ENCODE measurements at regions not wholly inside any gene's neighbourhood (a gene's known extent, or its start where the extent isn't known, plus 50 kb on each side); places are given as distances from the start of the nearest gene placed in this dataset.
"Not testable (repeated sequence)": the region's sequence is repeated elsewhere in the genome, so short reads cannot be mapped to it uniquely, and the experiment has no call there.

DNA sequence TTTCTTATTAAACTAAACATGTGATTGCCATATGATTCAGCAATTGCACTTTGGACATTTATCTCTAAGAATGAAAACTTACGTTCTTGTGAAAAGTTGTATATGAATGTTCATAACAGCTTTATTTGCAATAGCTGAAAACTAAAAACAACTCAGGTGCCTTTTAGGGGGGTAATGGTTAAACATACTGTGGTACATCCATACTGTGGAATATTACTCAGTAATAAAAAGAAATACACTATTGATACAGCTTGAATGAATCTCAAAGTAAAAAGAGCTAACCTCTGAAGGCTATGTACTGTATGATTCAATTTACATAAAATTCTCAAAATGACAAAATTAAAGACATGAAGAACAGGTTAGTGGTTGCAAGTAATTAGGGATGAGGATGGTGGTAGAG lies 339.5 kb upstream of the PAPPA start:
- Mint-ChIP-seq H3K36me3 (no peaks in the 10 kb centered on the region), H3K27ac (no peak overlapping the region), H3K4me1 (no peaks in the 10 kb centered on the region), H3K27me3 (ENCODE audit: low read depth in 3 of 3) (no peaks in the 10 kb centered on the region), H3K4me3 (no peak overlapping the region), H3K9me3 (peaks cover 0 to 11% (median 9%) of the 10 kb centered on the region in 6 donors)
- no peak for DNase-seq

DNA sequence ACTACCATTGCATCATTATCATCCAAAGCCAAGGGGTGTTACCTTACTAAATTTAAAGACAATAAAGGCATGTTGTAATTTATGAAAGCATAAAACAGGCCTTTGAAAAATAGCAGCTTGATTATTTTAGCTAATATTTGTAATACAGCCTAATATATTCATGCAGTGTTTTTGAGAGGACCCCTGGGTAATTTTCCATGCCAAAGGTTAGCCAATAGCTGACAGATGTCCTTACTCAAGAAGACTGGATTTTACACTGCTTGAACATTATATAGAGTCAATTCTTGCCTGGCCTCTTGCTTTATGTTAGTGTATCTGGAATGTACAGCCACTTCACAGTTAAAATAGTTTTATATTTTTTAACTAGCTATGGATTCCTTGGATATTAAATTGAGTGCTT lies 337.8 kb upstream of the PAPPA start:
- H3K27me3 Mint-ChIP-seq (ENCODE audit: low read depth in 3 of 3), result no peaks in the 10 kb centered on the region
- H3K4me3 Mint-ChIP-seq, result no peak overlapping the region
- H3K36me3 Mint-ChIP-seq, result no peaks in the 10 kb centered on the region
- H3K9me3 Mint-ChIP-seq, result peaks cover 3 to 23% (median 10%) of the 10 kb centered on the region in 6 donors
- H3K27ac Mint-ChIP-seq, result no peak overlapping the region
- H3K4me1 Mint-ChIP-seq, result no peaks in the 10 kb centered on the region
- no peak for DNase-seq

DNA sequence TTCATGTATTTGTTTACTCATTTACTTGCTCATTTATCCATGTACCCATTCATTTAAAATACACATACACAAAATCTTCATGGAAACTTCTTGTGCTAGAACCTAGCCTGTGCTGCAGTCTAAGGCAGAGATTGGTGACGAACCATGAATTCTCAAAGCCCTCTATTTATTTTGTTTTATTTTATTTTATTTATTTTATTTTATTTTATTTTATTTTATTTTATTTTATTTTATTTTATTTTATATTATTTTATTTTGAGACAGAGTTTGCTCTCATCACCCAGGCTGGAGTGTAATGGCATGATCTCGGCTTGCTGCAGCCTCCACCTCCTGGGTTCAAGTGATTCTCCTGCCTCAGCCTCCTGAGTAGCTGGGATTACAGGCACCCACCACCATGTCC lies 334.9 kb upstream of the PAPPA start:
- not testable (repeated sequence) for H3K36me3 Mint-ChIP-seq; H3K27me3 Mint-ChIP-seq (ENCODE audit: low read depth in 3 of 3); H3K4me3 Mint-ChIP-seq; H3K27ac Mint-ChIP-seq; H3K4me1 Mint-ChIP-seq; DNase-seq
- H3K9me3 Mint-ChIP-seq, result peaks cover 2 to 27% (median 10%) of the 10 kb centered on the region in 6 donors

DNA sequence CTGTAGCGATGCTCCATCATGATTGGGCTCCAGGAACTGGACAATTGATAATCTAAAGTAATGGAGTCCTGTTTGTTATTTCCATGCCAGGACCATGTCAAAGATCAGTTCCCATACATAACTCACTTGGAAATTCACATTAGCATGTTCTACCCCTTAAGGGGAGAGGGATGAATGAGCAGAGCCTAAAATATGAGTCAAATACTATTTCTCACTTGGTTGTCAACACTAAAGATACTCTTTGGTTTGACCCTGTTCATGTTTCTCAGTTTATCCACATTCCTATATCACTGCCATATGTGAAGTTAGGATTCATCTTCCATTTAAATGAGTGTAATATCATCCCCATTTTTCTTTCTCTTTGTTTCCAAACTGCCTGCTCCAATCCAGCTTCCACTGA lies 321.6 kb upstream of the PAPPA start:
- H3K27me3 Mint-ChIP-seq (ENCODE audit: low read depth in 3 of 3), result peaks cover 0 to under 1% (median 0%) of the 10 kb centered on the region in 3 donors
- no peak for DNase-seq
- H3K27ac Mint-ChIP-seq, result no peak overlapping the region
- peaks cover 1 to 15% (median 9%) of the 10 kb centered on the region in 6 donors for H3K9me3 Mint-ChIP-seq
- no peaks in the 10 kb centered on the region for H3K36me3 Mint-ChIP-seq
- no peak overlapping the region for H3K4me3 Mint-ChIP-seq
- no peaks in the 10 kb centered on the region for H3K4me1 Mint-ChIP-seq

DNA sequence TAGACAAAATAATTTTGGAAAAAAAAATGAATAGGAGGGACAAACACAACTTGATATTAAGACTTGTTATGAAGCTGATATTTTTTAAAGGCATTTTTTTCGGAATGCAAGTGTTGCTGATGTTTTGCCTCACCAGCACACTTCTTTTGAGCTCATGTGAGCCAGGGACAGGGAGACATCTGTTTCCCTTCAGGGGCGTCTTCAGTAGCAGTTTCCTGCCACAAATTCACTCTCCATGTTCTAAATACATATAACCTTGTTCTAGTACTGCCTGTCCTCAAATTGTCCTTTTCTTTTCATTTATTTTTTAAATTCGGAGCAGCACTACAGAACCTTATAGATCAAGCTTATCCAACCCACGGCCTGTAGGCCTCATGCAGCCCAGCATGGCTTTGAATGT lies 316.0 kb upstream of the PAPPA start:
- H3K4me3 Mint-ChIP-seq, result no peak overlapping the region
- no peaks in the 10 kb centered on the region for H3K4me1 Mint-ChIP-seq
- H3K27ac Mint-ChIP-seq, result no peak overlapping the region
- H3K9me3 Mint-ChIP-seq, result peaks cover 0 to 22% (median 11%) of the 10 kb centered on the region in 6 donors
- no peaks in the 10 kb centered on the region for H3K36me3 Mint-ChIP-seq
- peaks cover 0 to 3% (median 0%) of the 10 kb centered on the region in 3 donors for H3K27me3 Mint-ChIP-seq (ENCODE audit: low read depth in 3 of 3)
- DNase-seq, result no peak

DNA sequence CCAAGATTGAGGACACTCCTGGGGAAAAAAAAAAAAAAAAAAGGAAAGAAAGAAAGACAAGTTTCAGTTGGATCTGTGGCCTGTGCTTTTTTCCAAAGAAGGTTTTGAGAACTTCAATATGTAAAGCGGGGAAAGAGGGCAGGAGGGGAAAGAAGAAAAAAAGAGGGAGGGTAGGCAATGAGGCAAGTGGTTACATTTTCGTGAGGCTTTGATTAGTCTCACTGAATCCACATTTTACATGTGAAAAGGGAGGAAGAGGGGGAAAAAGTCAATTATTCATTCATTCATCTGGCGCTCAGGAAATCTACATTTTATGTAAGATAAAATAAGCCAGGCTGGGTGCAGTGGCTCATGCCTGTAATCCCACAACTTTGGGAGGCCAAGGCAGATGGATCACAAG lies 315.2 kb upstream of the PAPPA start:
- no peak for DNase-seq
- Mint-ChIP-seq H3K27me3 (ENCODE audit: low read depth in 3 of 3) (peaks cover 0 to 3% (median 0%) of the 10 kb centered on the region in 3 donors), H3K9me3 (peaks cover under 1 to 22% (median 10%) of the 10 kb centered on the region in 6 donors), H3K36me3 (no peaks in the 10 kb centered on the region), H3K27ac (no peak overlapping the region), H3K4me1 (no peaks in the 10 kb centered on the region), H3K4me3 (no peak overlapping the region)

DNA sequence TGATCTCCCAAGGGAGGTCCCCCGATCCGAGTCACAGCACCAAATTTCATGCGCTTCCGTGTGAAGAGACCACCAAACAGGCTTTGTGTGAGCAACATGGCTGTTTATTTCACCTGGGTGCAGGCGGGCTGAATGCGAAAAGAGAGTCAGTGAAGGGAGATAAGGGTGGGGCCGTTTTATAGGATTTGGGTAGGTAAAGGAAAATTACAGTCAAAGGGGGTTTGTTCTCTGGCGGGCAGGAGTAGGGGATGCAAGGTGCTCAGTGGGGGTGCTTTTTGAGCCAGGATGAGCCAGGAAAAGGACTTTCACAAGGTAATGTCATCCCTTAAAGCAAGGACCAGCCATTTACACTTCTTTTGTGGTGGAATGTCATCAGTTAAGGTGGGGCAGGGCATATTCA lies 309.2 kb upstream of the PAPPA start:
- DNase-seq; H3K36me3 Mint-ChIP-seq; H3K27me3 Mint-ChIP-seq (ENCODE audit: low read depth in 3 of 3); H3K4me3 Mint-ChIP-seq; H3K27ac Mint-ChIP-seq; H3K4me1 Mint-ChIP-seq: not testable (repeated sequence)
- peaks cover 6 to 15% (median 7%) of the 10 kb centered on the region in 6 donors for H3K9me3 Mint-ChIP-seq

DNA sequence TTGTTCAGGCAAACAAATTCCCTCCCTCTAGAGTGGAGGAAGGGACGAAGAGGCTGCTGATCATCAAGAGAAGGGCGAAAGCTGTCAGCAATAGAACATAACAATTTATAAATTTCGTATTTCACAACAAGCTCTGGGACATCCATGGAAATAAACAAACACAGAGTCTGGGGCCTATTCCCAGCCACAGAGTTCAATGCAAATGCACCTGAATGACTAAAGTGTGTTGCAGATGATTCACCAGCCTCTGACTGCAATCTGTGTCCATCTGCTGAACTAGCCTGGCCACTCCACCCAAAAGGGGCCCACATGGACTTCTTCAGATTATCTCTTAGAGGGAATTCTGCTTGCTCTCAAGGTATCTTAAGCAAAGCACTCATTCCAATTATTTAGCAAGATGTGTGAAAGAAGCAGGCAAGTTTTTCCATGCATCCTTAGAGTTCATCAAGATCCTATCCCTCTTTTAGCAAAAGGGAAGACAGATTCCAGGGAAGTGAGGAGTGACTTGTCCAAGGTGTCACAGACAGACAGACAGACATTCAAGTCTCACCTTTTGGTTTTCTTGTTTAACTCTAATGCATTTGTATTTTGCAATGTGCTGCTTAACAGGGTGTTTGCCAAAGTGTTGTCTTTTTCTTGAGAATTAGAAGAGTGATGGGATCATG lies 307.8 kb upstream of the PAPPA start:
- peaks cover 3 to 17% (median 7%) of the 10 kb centered on the region in 6 donors for H3K9me3 Mint-ChIP-seq
- H3K4me1 Mint-ChIP-seq, result no peaks in the 10 kb centered on the region
- DNase-seq, result no peak
- H3K36me3 Mint-ChIP-seq, result no peaks in the 10 kb centered on the region
- no peak overlapping the region for H3K27ac Mint-ChIP-seq
- no peaks in the 10 kb centered on the region for H3K27me3 Mint-ChIP-seq (ENCODE audit: low read depth in 3 of 3)
- no peak overlapping the region for H3K4me3 Mint-ChIP-seq

DNA sequence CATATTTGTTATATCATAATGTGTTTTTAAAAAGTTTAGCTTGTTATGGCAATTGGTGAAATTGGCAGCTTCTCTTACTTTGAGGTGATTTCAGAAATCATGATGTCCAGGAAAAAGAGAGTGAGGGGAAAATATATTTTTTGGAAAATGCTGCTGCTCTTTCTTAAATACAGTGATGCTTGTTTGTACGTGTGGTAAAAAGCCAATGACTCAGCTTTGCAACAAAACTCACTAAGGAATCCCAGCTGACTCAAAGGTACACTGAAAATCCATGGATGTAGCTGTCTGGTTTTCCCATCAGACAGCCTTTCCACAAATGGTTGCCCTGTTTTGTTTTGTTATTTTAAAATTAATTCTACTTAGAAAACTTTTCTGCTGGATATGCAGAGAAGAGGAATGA lies 306.4 kb upstream of the PAPPA start:
- no peak overlapping the region for H3K27ac Mint-ChIP-seq
- H3K9me3 Mint-ChIP-seq, result peaks cover 0 to 18% (median 7%) of the 10 kb centered on the region in 6 donors
- no peak overlapping the region for H3K4me3 Mint-ChIP-seq
- H3K36me3 Mint-ChIP-seq, result no peaks in the 10 kb centered on the region
- H3K4me1 Mint-ChIP-seq, result no peaks in the 10 kb centered on the region
- no peak for DNase-seq
- H3K27me3 Mint-ChIP-seq (ENCODE audit: low read depth in 3 of 3), result no peaks in the 10 kb centered on the region

DNA sequence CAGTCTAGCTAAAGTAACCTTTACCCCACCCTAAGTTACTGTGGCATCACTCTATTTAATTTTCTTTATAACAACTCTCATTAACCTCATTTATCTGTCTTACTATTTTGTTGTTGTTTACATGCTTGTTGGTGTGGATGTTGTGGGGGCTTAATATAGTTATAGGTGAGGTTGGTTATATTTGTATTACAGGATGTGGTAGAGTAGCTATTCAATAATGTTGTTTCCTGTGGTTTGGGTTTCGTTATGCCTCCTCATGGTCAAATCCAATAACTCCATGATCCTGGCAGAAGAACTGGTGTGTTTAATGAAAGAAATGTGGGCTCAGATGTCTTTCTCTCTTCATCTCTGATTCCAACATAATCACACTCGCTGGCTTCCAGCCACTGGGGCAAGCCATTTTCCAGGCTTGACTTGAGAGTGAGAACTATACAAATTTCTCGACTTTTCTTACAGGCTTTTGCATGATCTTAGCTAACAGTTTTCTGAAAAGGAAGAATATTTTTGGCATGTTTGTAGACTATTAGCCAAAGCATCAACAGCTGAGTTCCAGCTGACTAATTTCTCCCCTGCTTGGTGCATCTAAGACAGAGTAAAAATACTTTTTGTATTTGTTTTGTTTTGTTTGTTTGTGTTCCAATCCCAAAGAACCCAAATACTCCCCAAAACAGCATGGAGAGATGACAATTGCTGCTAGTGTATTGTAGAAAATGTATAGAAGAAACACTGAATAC lies 303.7 kb upstream of the PAPPA start:
- Mint-ChIP-seq H3K9me3 (peaks cover 0 to 20% (median 3%) of the 10 kb centered on the region in 6 donors), H3K27me3 (ENCODE audit: low read depth in 3 of 3) (no peaks in the 10 kb centered on the region), H3K4me3 (no peak overlapping the region), H3K27ac (no peak overlapping the region), H3K36me3 (no peaks in the 10 kb centered on the region), H3K4me1 (no peaks in the 10 kb centered on the region)
- no peak for DNase-seq

DNA sequence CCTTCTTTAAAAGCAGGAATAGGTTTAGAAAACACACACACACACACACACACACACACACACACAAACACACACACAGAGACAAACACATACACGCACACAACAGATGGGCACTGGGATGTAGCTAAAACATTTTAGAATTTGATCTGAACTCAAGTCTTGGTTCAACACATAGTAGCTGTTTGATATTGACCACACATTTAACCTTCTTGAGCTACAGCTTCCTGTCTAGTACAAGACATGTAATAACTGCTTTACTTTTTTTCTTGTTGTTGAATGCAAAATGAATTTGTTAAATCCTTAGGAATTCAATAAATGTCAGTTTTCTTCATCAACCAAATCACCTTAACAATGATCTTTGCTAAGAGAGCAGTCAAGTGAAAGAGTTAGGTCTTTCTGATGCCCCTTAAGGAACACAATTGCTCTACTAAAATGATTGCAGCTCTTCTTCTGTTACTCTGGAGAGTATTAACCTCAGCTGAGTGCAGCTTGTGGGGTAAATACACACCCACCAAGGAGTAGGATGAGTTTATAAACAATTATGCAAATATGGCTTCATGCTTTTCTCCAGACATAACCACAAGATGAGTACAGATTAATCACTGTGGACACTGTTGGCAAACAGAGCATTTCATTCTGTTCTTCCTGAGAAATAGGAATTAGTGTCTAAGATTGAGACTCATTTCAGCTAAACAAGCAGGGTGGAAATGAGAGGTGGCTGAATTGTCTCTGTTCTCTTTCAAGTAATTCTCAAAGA lies 302.9 kb upstream of the PAPPA start:
- DNase-seq, result no peak
- no peak overlapping the region for H3K4me3 Mint-ChIP-seq
- H3K36me3 Mint-ChIP-seq, result no peaks in the 10 kb centered on the region
- no peaks in the 10 kb centered on the region for H3K4me1 Mint-ChIP-seq
- no peak overlapping the region for H3K27ac Mint-ChIP-seq
- peaks cover 0 to 24% (median 3%) of the 10 kb centered on the region in 6 donors for H3K9me3 Mint-ChIP-seq
- no peaks in the 10 kb centered on the region for H3K27me3 Mint-ChIP-seq (ENCODE audit: low read depth in 3 of 3)

DNA sequence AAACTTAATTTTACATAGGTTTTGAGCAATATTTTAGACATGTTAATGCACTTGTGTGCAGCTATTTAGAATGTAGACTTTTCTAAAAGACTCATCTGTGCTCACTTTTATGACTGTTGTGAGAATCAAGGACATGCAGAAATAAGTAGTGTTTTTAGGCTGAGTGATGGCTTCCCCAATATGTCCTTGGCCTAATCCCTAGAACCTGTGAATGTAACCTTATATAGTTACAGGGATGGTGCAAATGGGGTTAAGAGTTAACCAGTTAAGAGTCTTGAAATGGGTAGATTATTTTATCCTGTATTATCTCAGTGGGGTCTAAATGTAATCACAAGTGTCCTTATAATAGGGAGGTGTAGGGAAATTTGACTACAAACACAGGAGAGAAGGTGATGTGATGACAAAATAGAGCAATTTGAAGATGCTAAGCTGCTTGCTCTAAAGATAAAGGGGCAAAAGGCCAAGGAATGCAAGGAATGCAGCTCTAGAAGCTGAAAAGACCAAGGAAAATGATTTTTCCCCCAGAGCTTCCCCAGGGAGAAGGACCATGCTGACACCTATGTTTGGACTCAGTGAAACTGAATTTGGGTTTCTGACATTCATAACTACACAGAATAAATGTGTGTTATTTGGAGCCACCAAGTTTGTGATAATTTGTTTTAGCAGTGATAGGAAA lies 298.0 kb upstream of the PAPPA start:
- no peak for DNase-seq
- Mint-ChIP-seq H3K4me3 (no peak overlapping the region), H3K27me3 (ENCODE audit: low read depth in 3 of 3) (peaks cover 0 to 1% (median 0%) of the 10 kb centered on the region in 3 donors), H3K27ac (no peak overlapping the region), H3K4me1 (no peaks in the 10 kb centered on the region), H3K36me3 (no peaks in the 10 kb centered on the region), H3K9me3 (peaks cover 4 to 33% (median 7%) of the 10 kb centered on the region in 6 donors)

DNA sequence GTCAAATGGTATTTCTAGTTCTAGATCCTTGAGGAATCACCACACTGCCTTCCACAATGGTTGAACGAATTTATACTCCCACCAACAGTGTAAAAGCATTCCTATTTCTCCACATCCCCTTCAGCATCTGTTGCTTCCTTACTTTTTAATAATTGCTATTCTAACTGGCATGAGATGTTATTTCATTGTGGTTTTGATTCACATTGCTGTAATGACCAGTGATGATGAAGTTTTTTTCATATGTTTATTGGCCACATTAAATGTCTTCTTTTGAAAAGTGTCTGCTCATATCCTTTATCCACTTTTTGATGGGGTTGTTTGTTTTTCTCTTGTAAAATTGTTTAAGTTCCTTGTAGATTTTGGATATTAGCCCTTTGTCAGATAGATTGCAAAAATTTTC lies 295.2 kb upstream of the PAPPA start:
- DNase-seq; H3K4me3 Mint-ChIP-seq; H3K4me1 Mint-ChIP-seq; H3K27ac Mint-ChIP-seq; H3K27me3 Mint-ChIP-seq (ENCODE audit: low read depth in 3 of 3); H3K36me3 Mint-ChIP-seq: not testable (repeated sequence)
- peaks cover 4 to 20% (median 11%) of the 10 kb centered on the region in 6 donors for H3K9me3 Mint-ChIP-seq

DNA sequence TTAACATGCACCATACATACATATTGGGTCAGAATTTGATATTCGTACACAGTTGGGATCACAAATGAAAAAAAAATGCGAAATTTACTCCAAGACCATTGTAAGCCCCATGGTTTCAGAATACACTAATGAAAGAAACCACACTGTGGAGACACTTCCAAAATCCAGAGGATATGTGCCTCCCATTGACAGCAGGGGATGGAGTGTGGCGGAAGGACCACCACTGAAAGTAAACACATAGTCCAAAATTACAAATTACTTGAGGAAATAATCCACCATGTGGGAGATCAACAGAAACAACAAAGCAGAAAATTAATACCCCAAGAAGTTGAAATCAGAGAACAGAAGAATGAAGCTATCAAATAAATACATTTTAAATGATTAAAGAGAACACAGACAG lies 291.6 kb upstream of the PAPPA start:
- Mint-ChIP-seq H3K4me1 (no peaks in the 10 kb centered on the region), H3K4me3 (no peak overlapping the region), H3K27me3 (ENCODE audit: low read depth in 3 of 3) (peaks cover 0 to 3% (median 0%) of the 10 kb centered on the region in 3 donors), H3K27ac (no peak overlapping the region), H3K36me3 (no peaks in the 10 kb centered on the region), H3K9me3 (peaks cover 6 to 17% (median 9%) of the 10 kb centered on the region in 6 donors)
- DNase-seq, result no peak
